IMR-90 (cell line): ENCODE measurements at regions not wholly inside any gene's neighbourhood (a gene's known extent, or its start where the extent isn't known, plus 50 kb on each side); places are given as distances from the start of the nearest gene placed in this dataset.

ENCODE experiments used
- ATAC-seq: fragments of 200-7000 bp; cut with Tn5 transposase; 2 replicates; pipeline ENCODE4 v1.9.1; 2020; ENCODE audit warnings: low read depth, mild to moderate bottlenecking, moderate library complexity
- BruUV-seq: library from RNA; stranded (reverse); fragments of 400-500 nt; replicated peaks from 2 replicates; lab custom pipeline; 2021; lab: Mats Ljungman, UMichigan
- CTCF ChIA-PET: fragments of 300-600 bp; formaldehyde crosslinking; extraction: SDS; loops from one replicate; lab custom pipeline; 2021; ENCODE audit warnings: antibody characterized with exemption; lab: Yijun Ruan, JAX
- POLR2A ChIA-PET: fragments of 300-600 bp; sonication (Branson Sonifier 250); formaldehyde crosslinking; loops from one replicate; lab custom pipeline; 2022; ENCODE audit warnings: antibody characterized with exemption; ENCODE audit not compliant: unreplicated experiment; lab: Charles Lee
- DNase-seq: peaks from one replicate; pipeline ENCODE4 v3.0.0; 2013
- H2AFZ ChIP-seq: replicated peaks from 2 replicates; pipeline ENCODE3; 2013; ENCODE audit warnings: low read length, mild to moderate bottlenecking; ENCODE audit not compliant: poor library complexity
- H2AK5ac ChIP-seq: 2 replicates; pipeline ENCODE4 v1.6.1; 2013; ENCODE audit warnings: low read depth, low read length, inconsistent platforms
- H2AK9ac ChIP-seq: replicated peaks from 2 replicates; pipeline ENCODE3; 2013; ENCODE audit warnings: mild to moderate bottlenecking, low read depth, low read length, moderate library complexity; ENCODE audit not compliant: poor library complexity
- H2BK120ac ChIP-seq: 2 replicates; pipeline ENCODE4 v1.6.1; 2013; ENCODE audit warnings: low read depth, low read length, inconsistent platforms
- H2BK15ac ChIP-seq: 3 replicates; pipeline ENCODE4 v1.6.1; 2013; ENCODE audit warnings: low read depth, low read length, inconsistent platforms
- H2BK20ac ChIP-seq: 2 replicates; pipeline ENCODE4 v1.6.1; 2013; ENCODE audit warnings: low read depth, mild to moderate bottlenecking, inconsistent platforms, low read length, moderate library complexity
- H2BK5ac ChIP-seq: 2 replicates; pipeline ENCODE4 v1.6.1; 2013; ENCODE audit warnings: mild to moderate bottlenecking, low read depth, low read length, inconsistent platforms; ENCODE audit not compliant: poor library complexity, severe bottlenecking
- H3K14ac ChIP-seq: replicated peaks from 2 replicates; pipeline ENCODE4 v1.6.1; 2013; ENCODE audit warnings: low read depth, low read length, inconsistent platforms
- H3K18ac ChIP-seq: 2 replicates; pipeline ENCODE4 v1.6.1; 2013; ENCODE audit warnings: low read depth, low read length, control low read depth
- H3K23ac ChIP-seq: 2 replicates; pipeline ENCODE4 v1.6.1; 2013; ENCODE audit warnings: low read depth, low read length, inconsistent platforms
- H3K27ac ChIP-seq: 2 replicates; pipeline ENCODE4 v1.5.1; 2013; ENCODE audit warnings: mild to moderate bottlenecking, control low read depth, low read length; ENCODE audit not compliant: insufficient read depth
- H3K27me3 ChIP-seq: 2 replicates; pipeline ENCODE4 v1.6.1; 2013; ENCODE audit warnings: low read length; ENCODE audit not compliant: control insufficient read depth, insufficient read depth
- H3K36me3 ChIP-seq: 2 replicates; pipeline ENCODE4 v1.6.1; 2013; ENCODE audit warnings: low read length, mixed read lengths; ENCODE audit not compliant: control insufficient read depth, insufficient read depth
- H3K4ac ChIP-seq: 2 replicates; pipeline ENCODE4 v1.6.1; 2013; ENCODE audit warnings: low read depth, low read length, inconsistent platforms
- H3K4me1 ChIP-seq: 2 replicates; pipeline ENCODE4 v1.6.1; 2013; ENCODE audit warnings: low read length, mixed read lengths; ENCODE audit not compliant: control insufficient read depth, insufficient read depth
- H3K4me2 ChIP-seq: 2 replicates; pipeline ENCODE4 v1.6.1; 2013; ENCODE audit warnings: low read depth, mild to moderate bottlenecking, control low read depth, low read length, moderate library complexity
- H3K4me3 ChIP-seq: 2 replicates; pipeline ENCODE4 v1.5.1; 2013; ENCODE audit warnings: low read depth, mild to moderate bottlenecking, control low read depth, low read length, moderate library complexity; ENCODE audit not compliant: insufficient read depth
- H3K56ac ChIP-seq: 2 replicates; pipeline ENCODE4 v1.6.1; 2013; ENCODE audit warnings: low read length, inconsistent platforms; ENCODE audit not compliant: insufficient read depth; ENCODE audit errors: extremely low read depth
- H3K79me1 ChIP-seq, 2 experiments: 2 replicates each; pipeline ENCODE4 v1.6.1; 2013; ENCODE audit warnings: low read length in 2 of 2, inconsistent platforms in 1 of 2, low read depth in 1 of 2
- H3K9ac ChIP-seq: 2 replicates; pipeline ENCODE4 v1.6.1; 2013; ENCODE audit warnings: low read depth, low read length, control low read depth
- H3K9me1 ChIP-seq: 2 replicates; pipeline ENCODE4 v1.6.1; 2013; ENCODE audit warnings: low read length, inconsistent platforms; ENCODE audit not compliant: insufficient read depth
- H3K9me3 ChIP-seq: 2 replicates; pipeline ENCODE4 v1.6.1; 2013; ENCODE audit warnings: low read length; ENCODE audit not compliant: control insufficient read depth, insufficient read depth
- H4K20me1 ChIP-seq: 2 replicates; pipeline ENCODE4 v1.6.1; 2013; ENCODE audit warnings: low read length, inconsistent platforms; ENCODE audit not compliant: insufficient read depth
- H4K5ac ChIP-seq: 2 replicates; pipeline ENCODE4 v1.6.1; 2013; ENCODE audit warnings: mild to moderate bottlenecking, low read depth, low read length, control low read depth
- H4K8ac ChIP-seq, 2 experiments: 2 replicates each; pipeline ENCODE4 v1.6.1; 2013; ENCODE audit warnings: low read depth in 2 of 2, low read length in 2 of 2, control low read depth in 1 of 2, inconsistent platforms in 1 of 2
- H4K91ac ChIP-seq: 2 replicates; pipeline ENCODE4 v1.6.1; 2013; ENCODE audit warnings: low read depth, low read length, inconsistent platforms; ENCODE audit not compliant: insufficient read depth
- BHLHE40 ChIP-seq: fragments of 150-350 bp; IDR thresholded peaks from 2 replicates; pipeline ENCODE4 v1.6.1; 2016; ENCODE audit warnings: mild to moderate bottlenecking, low read depth, low read length
- CEBPB ChIP-seq: IDR thresholded peaks from 2 replicates; pipeline ENCODE4 v1.6.1; 2012; ENCODE audit warnings: low read depth, low read length, improper control_type of control experiment
- CHD1 ChIP-seq: IDR thresholded peaks from 2 replicates; pipeline ENCODE4 v1.6.1; 2012; ENCODE audit warnings: low read depth, low read length, improper control_type of control experiment
- ELK1 ChIP-seq: fragments of 150-350 bp; IDR thresholded peaks from 2 replicates; pipeline ENCODE4 v1.6.1; 2016; ENCODE audit warnings: low read depth, mild to moderate bottlenecking, low read length, moderate library complexity, borderline replicate concordance
- FOS ChIP-seq: fragments of 150-350 bp; IDR thresholded peaks from 2 replicates; pipeline ENCODE4 v1.6.1; 2016; ENCODE audit warnings: low read depth, low read length
- NFE2L2 ChIP-seq: fragments of 150-350 bp; IDR thresholded peaks from 2 replicates; pipeline ENCODE4 v1.6.1; 2016; ENCODE audit warnings: low read depth, mild to moderate bottlenecking, low read length
- POLR2A ChIP-seq: IDR thresholded peaks from 2 replicates; pipeline ENCODE4 v1.6.1; 2012; ENCODE audit warnings: mild to moderate bottlenecking, low read depth, low read length
- RAD21 ChIP-seq: IDR thresholded peaks from 2 replicates; pipeline ENCODE4 v1.6.1; 2012; ENCODE audit warnings: low read length, improper control_type of control experiment
- SMC3 ChIP-seq: fragments of 150-350 bp; IDR thresholded peaks from 2 replicates; pipeline ENCODE4 v1.6.1; 2016; ENCODE audit warnings: low read depth, mild to moderate bottlenecking, antibody characterized with exemption, low read length, moderate library complexity
- WGBS, 2 experiments: methylation state at CpG; one replicate each; pipeline versions ENCODE4 v1.1.5 to v1.1.7; 2013; ENCODE audit warnings: missing lambda C conversion rate in 2 of 2; ENCODE audit not compliant: insufficient read length in 1 of 2; ENCODE audit errors: extremely low coverage in 2 of 2; 5-methylcytosine and 5-hydroxymethylcytosine counted together
- dilution Hi-C: fragments of 300-500 bp; cut with HindIII; formaldehyde crosslinking; loops from one replicate; pipeline ENCODE4 v1.14.3; 2018; ENCODE audit warnings: low sequenced_read_pairs; ENCODE audit not compliant: unreplicated experiment
- in situ Hi-C: fragments of 300-500 bp; cut with MboI; formaldehyde crosslinking; loops from 3 replicates; pipeline ENCODE4 v1.14.3; 2019; ENCODE audit warnings: low sequenced_read_pairs, inconsistent platforms, mixed read lengths
- intact Hi-C: fragments of 100-400 bp; cut with micrococcal nuclease; formaldehyde crosslinking; loops from 2 replicates; pipeline ENCODE4 v1.10.0; 2022
- TF ChIP-seq, protein P1 (sequence below): conservative IDR thresholded peaks from 2 replicates; pipeline ENCODE4 v1.5.1; 2012; ENCODE audit warnings: mild to moderate bottlenecking, low read depth, low read length, improper control_type of control experiment

GRCh38 chr10:118436742-118437141 lies 94.6 kb upstream of the FAM204A start:
- H3K18ac ChIP-seq, result no peak overlapping the region
- in situ Hi-C loops (no loop called here), intact Hi-C loops (no loop called here), dilution Hi-C loops (no loop called here)
- TF ChIP-seq NFE2L2 (no peak), FOS (no peak), BHLHE40 (no peak), CHD1 (no peak), POLR2A (no peak), CEBPB (no peak), ELK1 (no peak), SMC3 (no peak), RAD21 (no peak)
- TF ChIP-seq, protein P1, sequence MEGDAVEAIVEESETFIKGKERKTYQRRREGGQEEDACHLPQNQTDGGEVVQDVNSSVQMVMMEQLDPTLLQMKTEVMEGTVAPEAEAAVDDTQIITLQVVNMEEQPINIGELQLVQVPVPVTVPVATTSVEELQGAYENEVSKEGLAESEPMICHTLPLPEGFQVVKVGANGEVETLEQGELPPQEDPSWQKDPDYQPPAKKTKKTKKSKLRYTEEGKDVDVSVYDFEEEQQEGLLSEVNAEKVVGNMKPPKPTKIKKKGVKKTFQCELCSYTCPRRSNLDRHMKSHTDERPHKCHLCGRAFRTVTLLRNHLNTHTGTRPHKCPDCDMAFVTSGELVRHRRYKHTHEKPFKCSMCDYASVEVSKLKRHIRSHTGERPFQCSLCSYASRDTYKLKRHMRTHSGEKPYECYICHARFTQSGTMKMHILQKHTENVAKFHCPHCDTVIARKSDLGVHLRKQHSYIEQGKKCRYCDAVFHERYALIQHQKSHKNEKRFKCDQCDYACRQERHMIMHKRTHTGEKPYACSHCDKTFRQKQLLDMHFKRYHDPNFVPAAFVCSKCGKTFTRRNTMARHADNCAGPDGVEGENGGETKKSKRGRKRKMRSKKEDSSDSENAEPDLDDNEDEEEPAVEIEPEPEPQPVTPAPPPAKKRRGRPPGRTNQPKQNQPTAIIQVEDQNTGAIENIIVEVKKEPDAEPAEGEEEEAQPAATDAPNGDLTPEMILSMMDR, result no peak
- H3K4me3 ChIP-seq, result no peak overlapping the region
- no peak overlapping the region for H2AK9ac ChIP-seq
- POLR2A ChIA-PET, result no interaction called here
- H3K4me1 ChIP-seq, result no peaks in the 10 kb centered on the region
- CTCF ChIA-PET, result interaction anchor here (1.7 kb wide), 1 partner anchor 940 kb away, joined by 3 read pairs; no protein-coding TSS in a partner anchor
- no peak overlapping the region for H4K5ac ChIP-seq
- DNase-seq (no peak), ATAC-seq (no peak)
- no TSS peak for BruUV-seq
- no peaks in the 10 kb centered on the region for H3K9me3 ChIP-seq
- H3K27ac ChIP-seq, result no peak overlapping the region
- H3K4me2 ChIP-seq, result no peak overlapping the region
- H2BK20ac ChIP-seq, result no peak overlapping the region
- H4K8ac ChIP-seq, result no peak overlapping the region
- H3K36me3 ChIP-seq, result no peaks in the 10 kb centered on the region
- H3K14ac ChIP-seq, result no peak overlapping the region
- H2AFZ ChIP-seq, result no peak overlapping the region
- no peaks in the 10 kb centered on the region for H3K27me3 ChIP-seq
- no peak overlapping the region for H2BK120ac ChIP-seq
- no peak overlapping the region for H3K56ac ChIP-seq
- no peak overlapping the region for H2BK15ac ChIP-seq
- no peaks in the 10 kb centered on the region for H4K20me1 ChIP-seq
- H2AK5ac ChIP-seq, result no peak overlapping the region
- H3K4ac ChIP-seq, result no peak overlapping the region
- no CpG with 5 or more reads among the region's 1 CpG for WGBS, 2 experiments
- no peak overlapping the region for H2BK5ac ChIP-seq
- no peak overlapping the region for H4K91ac ChIP-seq
- no peaks in the 10 kb centered on the region for H3K79me1 ChIP-seq
- no peak overlapping the region for H3K9ac ChIP-seq
- no peak overlapping the region for H3K23ac ChIP-seq
- H3K9me1 ChIP-seq, result no peaks in the 10 kb centered on the region
